K562 (cell line): ENCODE measurements at regions not wholly inside any gene's neighbourhood (a gene's known extent, or its start where the extent isn't known, plus 50 kb on each side); places are given as distances from the start of the nearest gene placed in this dataset.
A peak's percentile ranks its signal among the peaks of the same experiment; 100 is the strongest.

ENCODE experiments used
- ATAC-seq: fragments of 200-7000 bp; cut with Tn5 transposase; 3 replicates; pipeline ENCODE4 v1.9.1; 2020; ENCODE audit warnings: moderate library complexity
- BruUV-seq: library from RNA; stranded (reverse); fragments of 400-500 nt; replicated peaks from 2 replicates; lab custom pipeline; 2021; lab: Mats Ljungman, UMichigan
- CTCF ChIA-PET: fragments of 300-600 bp; formaldehyde crosslinking; extraction: SDS; loops from one replicate; lab custom pipeline; 2021; ENCODE audit warnings: low intra/inter-chr PET ratio; lab: Yijun Ruan, JAX
- POLR2A ChIA-PET: fragments of 300-600, 350-650 bp; sonication (Branson Sonifier 250); formaldehyde crosslinking; extraction: SDS; loops from one replicate; lab custom pipeline; 2021; ENCODE audit warnings: antibody characterized with exemption, inconsistent platforms; lab: Yijun Ruan, JAX
- DNase-seq, 4 experiments: peaks; one replicate each; pipeline versions ENCODE4 v3.0.0 to v3.0.0-alpha.2; 2011 to 2018; ENCODE audit warnings: low spot score in 3 of 4, mixed read lengths in 3 of 4; ENCODE audit errors: extremely low read depth in 1 of 4
- FAIRE-seq: peaks from 2 replicates; lab custom pipeline; 2011; peaks lifted over from hg19 to GRCh38; lab: Jason Lieb, UNC
- H2AFZ ChIP-seq: 2 replicates; pipeline ENCODE4 v1.6.0; 2011; ENCODE audit warnings: low read depth, low read length, control low read depth, inconsistent platforms
- H3K27ac ChIP-seq: fragments of 200-600 bp; 3 replicates; pipeline ENCODE4 v1.8.0; 2011; ENCODE audit warnings: low read depth, mild to moderate bottlenecking, control low read depth, inconsistent platforms, low read length, moderate library complexity, mixed read lengths; ENCODE audit errors: extremely low read depth
- H3K27me3 ChIP-seq, 2 experiments: fragments of 300-600 bp in 1 of 2; 2 replicates in 1 of 2; 3 replicates in 1 of 2; pipeline versions ENCODE4 v1.6.0 to v1.8.0; 2011; ENCODE audit warnings: inconsistent platforms in 2 of 2, low read length in 2 of 2, mild to moderate bottlenecking in 1 of 2, mixed read lengths in 1 of 2, moderate library complexity in 1 of 2; ENCODE audit not compliant: control insufficient read depth in 2 of 2, insufficient read depth in 2 of 2
- H3K36me3 ChIP-seq: fragments of 300-600 bp; 3 replicates; pipeline ENCODE4 v1.8.0; 2011; ENCODE audit warnings: mild to moderate bottlenecking, low read length, inconsistent platforms; ENCODE audit not compliant: control insufficient read depth, insufficient read depth
- H3K4me1 ChIP-seq, 2 experiments: fragments of 200-600 bp in 1 of 2; replicated peaks in 1 of 2; 2 replicates in 1 of 2; 3 replicates in 1 of 2; pipeline versions ENCODE4 v1.5.1 to v1.8.0; 2011; ENCODE audit warnings: inconsistent platforms in 2 of 2, low read length in 2 of 2, mild to moderate bottlenecking in 1 of 2, mixed read lengths in 1 of 2, moderate library complexity in 1 of 2; ENCODE audit not compliant: control insufficient read depth in 2 of 2, insufficient read depth in 2 of 2
- H3K4me2 ChIP-seq: 2 replicates; pipeline ENCODE4 v1.6.1; 2011; ENCODE audit warnings: low read length, control low read depth, inconsistent platforms, mixed read lengths; ENCODE audit not compliant: insufficient read depth
- H3K4me3 ChIP-seq: fragments of 200-600 bp; sonication (generic), shearing (Covaris generic); 2 replicates; pipeline ENCODE4 v1.5.1; 2016; ENCODE audit warnings: control low read depth, inconsistent platforms
- H3K79me2 ChIP-seq: fragments of 200-600 bp; 3 replicates; pipeline ENCODE4 v1.8.0; 2011; ENCODE audit warnings: low read length, inconsistent platforms; ENCODE audit not compliant: control insufficient read depth, insufficient read depth
- H3K9ac ChIP-seq, 2 experiments: 2 replicates each; pipeline versions ENCODE4 v1.6.0 to v1.6.1; 2011; ENCODE audit warnings: low read depth in 2 of 2, low read length in 2 of 2, control low read depth in 1 of 2, inconsistent platforms in 1 of 2, mild to moderate bottlenecking in 1 of 2, mixed read lengths in 1 of 2; ENCODE audit not compliant: insufficient read depth in 1 of 2
- H3K9me1 ChIP-seq: one replicate; pipeline ENCODE4 v1.6.0; 2011; ENCODE audit warnings: inconsistent platforms, mild to moderate bottlenecking, low read length, moderate library complexity; ENCODE audit not compliant: control insufficient read depth, insufficient read depth
- H3K9me3 ChIP-seq: replicated peaks from 2 replicates; pipeline ENCODE4 v1.5.1; 2011; ENCODE audit warnings: low read depth, low read length, inconsistent platforms; ENCODE audit not compliant: control insufficient read depth, insufficient read depth
- H4K20me1 ChIP-seq: replicated peaks from 2 replicates; pipeline ENCODE4 v1.6.1; 2011; ENCODE audit warnings: low read length, inconsistent platforms, mixed read lengths; ENCODE audit not compliant: control insufficient read depth, insufficient read depth
- CC2D1A ChIP-seq: fragments of 450-650 bp; IDR thresholded peaks from 2 replicates; pipeline ENCODE4 v1.6.1; 2017; ENCODE audit warnings: mild to moderate bottlenecking
- CEBPB ChIP-seq: fragments of 450-650 bp; IDR thresholded peaks from 2 replicates; pipeline ENCODE4 v1.6.1; 2016; ENCODE audit warnings: missing genetic modification characterization, missing compliant biosample characterization
- CEBPG ChIP-seq, 3 experiments: fragments of 200-800 bp in 1 of 3; sonication (Bioruptor generic) in 1 of 3; sonication (generic) in 1 of 3; formaldehyde crosslinking in 1 of 3; IDR thresholded peaks in 2 of 3; conservative IDR thresholded peaks in 1 of 3; 2 replicates each; pipeline versions ENCODE4 v1.6.1 to v1.8.0; 2016 to 2022; ENCODE audit warnings: missing compliant biosample characterization in 2 of 3, missing genetic modification characterization in 2 of 3, mild to moderate bottlenecking in 1 of 3, missing genetic modification reagents in 1 of 3
- CSDE1 ChIP-seq, 2 experiments: fragments of 450-650 bp; IDR thresholded peaks; 2 replicates each; pipeline ENCODE4 v1.6.1; 2016; ENCODE audit warnings: mild to moderate bottlenecking in 1 of 2
- FOXJ2 ChIP-seq: fragments of 200-800 bp; sonication (Bioruptor generic); IDR thresholded peaks from 2 replicates; pipeline ENCODE4 v1.6.1; 2016; ENCODE audit warnings: missing genetic modification characterization, missing compliant biosample characterization
- FOXM1 ChIP-seq, 2 experiments: fragments of 450-650 bp in 1 of 2; sonication (generic) in 1 of 2; formaldehyde crosslinking in 1 of 2; IDR thresholded peaks; 2 replicates each; pipeline versions ENCODE4 v1.6.1 to v1.9.0; 2017 to 2022; ENCODE audit warnings: low read depth in 2 of 2, mild to moderate bottlenecking in 2 of 2, missing genetic modification reagents in 1 of 2, moderate library complexity in 1 of 2
- HDGF ChIP-seq: fragments of 450-650 bp; IDR thresholded peaks from 2 replicates; pipeline ENCODE4 v1.6.1; 2016
- KDM2B ChIP-seq: fragments of 250-450 bp; sonication (Bioruptor Pico); IDR thresholded peaks from 2 replicates; pipeline ENCODE4 v1.8.0; 2021; ENCODE audit warnings: mild to moderate bottlenecking, moderate library complexity
- KLF10 ChIP-seq: fragments of 250-450 bp; sonication (Bioruptor Pico); IDR thresholded peaks from 2 replicates; pipeline ENCODE4 v1.6.1; 2021; ENCODE audit warnings: matching md5 sums
- KLF6 ChIP-seq: fragments of 250-450 bp; sonication (Bioruptor Pico); IDR thresholded peaks from 2 replicates; pipeline ENCODE4 v1.4.0; 2020; ENCODE audit warnings: mild to moderate bottlenecking, moderate library complexity, borderline replicate concordance
- LARP7 ChIP-seq: fragments of 450-650 bp; IDR thresholded peaks from 2 replicates; pipeline ENCODE4 v1.6.1; 2016
- MEIS2 ChIP-seq: fragments of 450-650 bp; IDR thresholded peaks from 2 replicates; pipeline ENCODE4 v1.6.1; 2014; ENCODE audit warnings: mild to moderate bottlenecking; ENCODE audit not compliant: partially characterized antibody
- NELFE ChIP-seq: IDR thresholded peaks from 2 replicates; pipeline ENCODE4 v1.6.1; 2011; ENCODE audit warnings: mild to moderate bottlenecking; ENCODE audit not compliant: insufficient read depth, insufficient read length
- SIN3B ChIP-seq: fragments of 450-650 bp; IDR thresholded peaks from 2 replicates; pipeline ENCODE4 v1.6.1; 2017; ENCODE audit warnings: low read depth, mild to moderate bottlenecking, moderate library complexity
- SNIP1 ChIP-seq: fragments of 450-650 bp; IDR thresholded peaks from 2 replicates; pipeline ENCODE4 v1.7.1; 2017; ENCODE audit warnings: low read depth, mild to moderate bottlenecking
- TOE1 ChIP-seq, 2 experiments: fragments of 450-650 bp in 1 of 2; sonication (generic) in 1 of 2; formaldehyde crosslinking in 1 of 2; IDR thresholded peaks; 2 replicates each; pipeline versions ENCODE4 v1.7.1 to v1.8.0; 2016 to 2022; ENCODE audit warnings: borderline replicate concordance in 2 of 2, mild to moderate bottlenecking in 2 of 2, antibody characterized with exemption in 1 of 2, inconsistent platforms in 1 of 2, low read depth in 1 of 2, missing genetic modification reagents in 1 of 2, moderate library complexity in 1 of 2
- ZNF143 ChIP-seq: sonication (generic); formaldehyde crosslinking; IDR thresholded peaks from 2 replicates; pipeline ENCODE4 v1.9.0; 2022; ENCODE audit warnings: mild to moderate bottlenecking, missing genetic modification reagents
- WGBS: fragments of 100-300 bp; shearing (Covaris generic); methylation state at CpG from one replicate; pipeline ENCODE4 v1.1.6; 2016; ENCODE audit warnings: low coverage, mixed read lengths; ENCODE audit not compliant: insufficient coverage; ENCODE audit errors: missing lambda C conversion rate; 5-methylcytosine and 5-hydroxymethylcytosine counted together
- in situ Hi-C: fragments of 300-500 bp; cut with MboI; formaldehyde crosslinking; loops from 4 replicates; pipeline ENCODE4 v1.15.0; 2018; ENCODE audit warnings: inconsistent platforms, mixed read lengths
- intact Hi-C: fragments of 100-400 bp; cut with micrococcal nuclease; formaldehyde crosslinking; loops from 2 replicates; pipeline ENCODE4 v1.14.2; 2022
- TF ChIP-seq, protein P1 (sequence below): fragments of 250-450 bp; sonication (Bioruptor Pico); IDR thresholded peaks from 2 replicates; pipeline ENCODE4 v1.9.0; 2021; ENCODE audit warnings: mild to moderate bottlenecking

- H3K27ac ChIP-seq = no peak overlapping the region
- ChIA-PET POLR2A (no interaction called here), CTCF (no interaction called here)
- DNase-seq = no peak
- H3K4me2 ChIP-seq = no peak overlapping the region
- WGBS = 0% methylated on average over 2 of the region's 2 CpGs
- no peaks in the 10 kb centered on the region for H4K20me1 ChIP-seq
- no peaks in the 10 kb centered on the region for H3K36me3 ChIP-seq
- H3K4me1 ChIP-seq = no peaks in the 10 kb centered on the region
- TF ChIP-seq MEIS2 (no peak), HDGF (no peak), CSDE1 (IDR thresholded peaks at IDR 0.05) (no peak)
- no TSS peak for BruUV-seq
- no peaks in the 10 kb centered on the region for H3K9me1 ChIP-seq
- no peak overlapping the region for H3K9ac ChIP-seq
- H3K79me2 ChIP-seq = no peaks in the 10 kb centered on the region
- no peaks in the 10 kb centered on the region for H3K27me3 ChIP-seq
- no peak overlapping the region for H2AFZ ChIP-seq
- intact Hi-C loops = no loop called here
- H3K4me3 ChIP-seq = no peak overlapping the region
- no peak for ATAC-seq
- H3K9me3 ChIP-seq = no peaks in the 10 kb centered on the region
- no peak for FAIRE-seq
- in situ Hi-C loops = no loop called here
Measured at GRCh38 chr10:107284187-107284586, 119.7 kb upstream of the SORCS1 start.

GRCh38 chr10:107280293-107280692, 115.8 kb upstream of the SORCS1 start:
- H2AFZ ChIP-seq = no peak overlapping the region
- H3K36me3 ChIP-seq = no peaks in the 10 kb centered on the region
- ATAC-seq = no peak
- no peaks in the 10 kb centered on the region for H3K4me1 ChIP-seq
- no peak overlapping the region for H3K9ac ChIP-seq
- no peak overlapping the region for H3K27ac ChIP-seq
- TF ChIP-seq, protein P1, sequence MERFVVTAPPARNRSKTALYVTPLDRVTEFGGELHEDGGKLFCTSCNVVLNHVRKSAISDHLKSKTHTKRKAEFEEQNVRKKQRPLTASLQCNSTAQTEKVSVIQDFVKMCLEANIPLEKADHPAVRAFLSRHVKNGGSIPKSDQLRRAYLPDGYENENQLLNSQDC (CRISPR knock-in tag) = no peak
- peak; percentile 82 for TF ChIP-seq CEBPB (tag)
- no peak for TF ChIP-seq CC2D1A
- TF ChIP-seq KDM2B (CRISPR knock-in tag) = no peak
- no peak for TF ChIP-seq KLF6 (CRISPR knock-in tag)
- no peak for TF ChIP-seq FOXM1 (IDR thresholded peaks at IDR 0.05; ENCODE audit: low read depth)
- TF ChIP-seq FOXM1 (CRISPR knock-in tag; IDR thresholded peaks at IDR 0.05; ENCODE audit: low read depth) = no peak
- no peak for TF ChIP-seq LARP7
- TF ChIP-seq NELFE = no peak
- no peak for TF ChIP-seq CEBPG (CRISPR knock-in tag; IDR thresholded peaks at IDR 0.05)
- peak; percentile 87 to 97 for TF ChIP-seq CEBPG (tag; conservative IDR thresholded peaks at IDR 0.05 in 1 of 2, IDR thresholded peaks at IDR 0.05 in 1 of 2)
- no peak for TF ChIP-seq TOE1 (IDR thresholded peaks at IDR 0.05; ENCODE audit: borderline replicate concordance)
- no peak for TF ChIP-seq TOE1 (CRISPR knock-in tag; IDR thresholded peaks at IDR 0.05; ENCODE audit: borderline replicate concordance, low read depth)
- TF ChIP-seq SIN3B = no peak
- no peak for TF ChIP-seq ZNF143
- no peak for TF ChIP-seq SNIP1
- TF ChIP-seq KLF10 (CRISPR knock-in tag) = no peak
- no peak for TF ChIP-seq FOXJ2
- CTCF ChIA-PET = no interaction called here
- no peaks in the 10 kb centered on the region for H3K9me3 ChIP-seq
- no peak for DNase-seq
- no peaks in the 10 kb centered on the region for H3K27me3 ChIP-seq
- FAIRE-seq = no peak
- no peaks in the 10 kb centered on the region for H3K79me2 ChIP-seq
- intact Hi-C loops (no loop called here), in situ Hi-C loops (no loop called here)
- POLR2A ChIA-PET = no interaction called here
- H4K20me1 ChIP-seq = no peaks in the 10 kb centered on the region
- no peaks in the 10 kb centered on the region for H3K9me1 ChIP-seq
- H3K4me3 ChIP-seq = no peak overlapping the region
- WGBS = 0% methylated on average over 3 of the region's 3 CpGs
- BruUV-seq = no TSS peak
- no peak overlapping the region for H3K4me2 ChIP-seq
